ENCODE measurements at regions not wholly inside any gene's neighbourhood (a gene's known extent, or its start where the extent isn't known, plus 50 kb on each side); places are given as distances from the start of the nearest gene placed in this dataset.

DNA sequence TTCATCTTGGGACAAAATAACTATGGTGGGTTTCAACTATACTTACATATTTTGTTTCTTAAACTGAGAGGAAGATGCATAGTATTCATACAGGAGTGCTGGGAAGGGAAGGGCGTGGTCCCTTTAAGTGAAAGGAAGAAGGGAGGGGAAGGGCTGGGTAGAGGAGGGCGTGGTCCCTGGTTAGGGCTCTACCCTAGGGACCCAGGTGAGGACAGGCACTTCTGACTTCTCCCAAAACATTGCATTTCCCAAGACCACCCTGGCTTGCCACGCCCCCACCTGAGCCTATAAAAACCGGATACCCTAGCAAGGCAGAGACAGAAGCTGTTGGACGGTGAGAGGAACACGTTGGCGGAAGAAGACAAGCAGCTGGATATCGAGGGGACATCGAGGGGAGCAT, 157.6 kb upstream of the PLXNA4 start:
- no peaks in the 10 kb centered on the region for H3K9me3 Mint-ChIP-seq (ENCODE audit: low read depth)
- no peak for TF ChIP-seq CTCF (IDR thresholded peaks at IDR 0.05; ENCODE audit: unreplicated experiment)
- H3K36me3 Mint-ChIP-seq (ENCODE audit: insufficient read depth), result no peaks in the 10 kb centered on the region
- peaks cover 6% of the 10 kb centered on the region for H3K27me3 Mint-ChIP-seq
- H3K4me1 Mint-ChIP-seq (ENCODE audit: low read depth), result peaks cover 2% of the 10 kb centered on the region
- no peak for DNase-seq (ENCODE audit: low spot score, unreplicated experiment)
- H3K27ac Mint-ChIP-seq, result no peak overlapping the region
- H3K4me3 Mint-ChIP-seq (ENCODE audit: low read depth), result no peak overlapping the region

- no peak for DNase-seq (ENCODE audit: low spot score, unreplicated experiment)
- peaks cover 2% of the 10 kb centered on the region for H3K4me1 Mint-ChIP-seq (ENCODE audit: low read depth)
- H3K36me3 Mint-ChIP-seq (ENCODE audit: insufficient read depth), result no peaks in the 10 kb centered on the region
- H3K9me3 Mint-ChIP-seq (ENCODE audit: low read depth), result no peaks in the 10 kb centered on the region
- no peaks in the 10 kb centered on the region for H3K27me3 Mint-ChIP-seq
- no peak overlapping the region for H3K4me3 Mint-ChIP-seq (ENCODE audit: low read depth)
- TF ChIP-seq CTCF (IDR thresholded peaks at IDR 0.05; ENCODE audit: unreplicated experiment), result no peak
- no peak overlapping the region for H3K27ac Mint-ChIP-seq
These were observed 156.1 kb upstream of the PLXNA4 start for GRCh38 chr7:132732321-132732865.

GRCh38 chr7:132730105-132730504, 153.8 kb upstream of the PLXNA4 start:
- no peaks in the 10 kb centered on the region for H3K36me3 Mint-ChIP-seq (ENCODE audit: insufficient read depth)
- no peak for DNase-seq (ENCODE audit: low spot score, unreplicated experiment)
- no peaks in the 10 kb centered on the region for H3K9me3 Mint-ChIP-seq (ENCODE audit: low read depth)
- H3K4me1 Mint-ChIP-seq (ENCODE audit: low read depth), result peaks cover 2% of the 10 kb centered on the region
- no peak for TF ChIP-seq CTCF (IDR thresholded peaks at IDR 0.05; ENCODE audit: unreplicated experiment)
- H3K4me3 Mint-ChIP-seq (ENCODE audit: low read depth), result no peak overlapping the region
- H3K27me3 Mint-ChIP-seq, result no peaks in the 10 kb centered on the region
- no peak overlapping the region for H3K27ac Mint-ChIP-seq

GRCh38 chr7:132723506-132724081, 147.3 kb upstream of the PLXNA4 start:
- Mint-ChIP-seq H3K27ac (no peak overlapping the region), H3K9me3 (ENCODE audit: low read depth) (peaks cover 14% of the 10 kb centered on the region)

DNA sequence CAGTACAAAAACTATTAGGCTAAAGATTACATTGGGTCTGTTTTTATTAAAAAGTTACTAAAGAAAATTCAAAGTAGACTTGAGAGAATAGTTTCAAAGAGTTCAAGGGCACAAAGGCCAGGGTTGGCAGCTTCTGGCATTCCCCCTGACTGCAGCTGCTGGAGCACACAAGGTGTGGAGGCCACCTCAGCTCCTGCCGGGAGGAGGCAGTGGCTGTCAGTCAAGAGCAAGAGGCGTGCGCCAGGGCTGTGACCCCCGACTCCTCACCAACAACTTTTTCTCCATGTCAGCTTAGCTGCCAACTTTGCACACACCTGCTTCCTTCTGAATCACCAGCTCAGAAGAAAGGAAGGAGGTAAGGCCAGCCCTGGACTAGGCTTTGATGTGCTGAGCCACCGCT, 144.6 kb upstream of the PLXNA4 start:
- H3K27me3 Mint-ChIP-seq, result no peaks in the 10 kb centered on the region
- no peak overlapping the region for H3K4me3 Mint-ChIP-seq (ENCODE audit: low read depth)
- no peaks in the 10 kb centered on the region for H3K4me1 Mint-ChIP-seq (ENCODE audit: low read depth)
- no peaks in the 10 kb centered on the region for H3K36me3 Mint-ChIP-seq (ENCODE audit: insufficient read depth)
- H3K9me3 Mint-ChIP-seq (ENCODE audit: low read depth), result peaks cover 17% of the 10 kb centered on the region
- no peak for DNase-seq (ENCODE audit: low spot score, unreplicated experiment)
- no peak for TF ChIP-seq CTCF (IDR thresholded peaks at IDR 0.05; ENCODE audit: unreplicated experiment)
- H3K27ac Mint-ChIP-seq, result no peak overlapping the region

More at GRCh38 chr7:132723506-132724081, 147.3 kb upstream of the PLXNA4 start:
- Mint-ChIP-seq H3K36me3 (ENCODE audit: insufficient read depth) (no peaks in the 10 kb centered on the region), H3K4me3 (ENCODE audit: low read depth) (no peak overlapping the region), H3K27me3 (no peaks in the 10 kb centered on the region), H3K4me1 (ENCODE audit: low read depth) (no peaks in the 10 kb centered on the region)
- no peak for TF ChIP-seq CTCF (IDR thresholded peaks at IDR 0.05; ENCODE audit: unreplicated experiment)
- no peak for DNase-seq (ENCODE audit: low spot score, unreplicated experiment)
